GM19438 (cell line): ENCODE measurements at regions not wholly inside any gene's neighbourhood (a gene's known extent, or its start where the extent isn't known, plus 50 kb on each side); places are given as distances from the start of the nearest gene placed in this dataset.
"Not testable (repeated sequence)": the region's sequence is repeated elsewhere in the genome, so short reads cannot be mapped to it uniquely, and the experiment has no call there.

Experiments used
- ATAC-seq: cut with Tn5 transposase; IDR thresholded peaks from one replicate; pipeline ENCODE4 v1.9.1; 2021; ENCODE audit warnings: low read depth; ENCODE audit not compliant: unreplicated experiment

DNA sequence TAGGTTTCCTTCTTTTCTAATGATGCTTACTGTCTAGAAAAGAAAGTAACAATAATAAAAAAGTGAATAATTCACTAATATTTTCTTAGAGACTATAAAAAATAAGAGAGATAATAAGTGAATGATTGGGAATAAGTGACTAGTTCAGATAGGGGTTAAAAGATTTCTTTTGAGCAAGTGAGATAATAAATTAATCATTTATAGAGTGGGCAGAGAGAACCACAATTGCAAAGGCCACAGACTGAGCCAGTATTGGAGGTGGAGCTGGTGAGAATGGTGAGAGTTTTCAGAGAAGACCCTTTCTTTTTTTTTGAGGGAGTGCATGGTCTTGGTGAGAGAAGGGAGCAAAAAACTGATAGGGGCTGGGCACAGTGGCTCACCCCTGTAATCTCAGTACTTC is 159.1 kb upstream of the SALL1 start:
- ATAC-seq = no peak

DNA sequence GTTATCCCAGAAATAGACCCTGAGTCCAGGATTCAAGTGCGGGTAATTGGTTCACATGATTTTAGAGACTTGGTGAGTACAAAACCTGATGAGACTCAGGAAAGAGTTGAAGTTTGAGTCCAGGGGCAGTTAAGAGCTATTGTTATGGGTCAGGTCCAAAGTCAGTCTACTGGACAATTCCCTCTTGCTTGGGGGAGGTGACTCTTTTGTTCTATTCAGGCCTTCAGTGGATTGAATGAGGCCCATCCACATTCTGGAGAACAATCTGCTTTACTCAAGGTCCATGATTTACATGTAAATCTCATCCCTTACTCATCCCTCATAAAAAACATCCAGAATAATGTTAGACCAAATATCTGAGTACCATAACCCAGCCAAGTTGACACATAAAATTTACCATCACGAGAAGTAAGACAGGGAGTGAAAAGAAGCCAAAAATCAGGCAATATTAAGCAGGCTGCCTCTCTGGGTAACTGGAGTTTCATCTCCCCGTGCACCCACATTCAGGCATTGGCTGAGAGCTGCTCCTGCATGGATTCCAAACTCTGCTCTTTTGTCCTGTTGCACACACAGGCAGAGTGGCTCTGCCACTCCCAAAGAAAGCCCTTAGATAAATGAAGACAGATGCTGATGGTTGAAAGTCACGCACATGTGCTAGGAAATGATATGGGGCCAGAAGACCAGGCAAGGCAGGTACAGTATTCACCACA is 156.0 kb upstream of the SALL1 start:
- no peak for ATAC-seq

DNA sequence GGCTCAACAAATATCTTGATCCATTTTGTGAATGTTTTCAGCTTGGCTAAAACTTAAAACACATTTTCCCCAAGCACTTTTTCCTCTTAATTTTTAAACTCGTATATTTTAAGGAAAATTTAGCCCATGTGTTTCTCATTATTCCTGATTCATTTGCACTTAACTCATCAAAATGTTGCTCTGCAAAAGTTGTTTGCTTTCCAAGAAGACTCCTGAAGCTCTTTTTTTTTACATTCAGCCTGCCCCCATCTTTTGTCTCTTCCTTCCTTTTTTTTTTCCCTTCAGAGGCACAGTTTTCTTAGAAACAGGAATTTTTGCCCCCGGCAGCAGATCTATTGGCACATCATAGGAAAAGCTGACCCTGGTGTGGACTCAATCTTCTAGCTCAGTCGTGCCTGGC is 155.0 kb upstream of the SALL1 start:
- ATAC-seq = no peak

DNA sequence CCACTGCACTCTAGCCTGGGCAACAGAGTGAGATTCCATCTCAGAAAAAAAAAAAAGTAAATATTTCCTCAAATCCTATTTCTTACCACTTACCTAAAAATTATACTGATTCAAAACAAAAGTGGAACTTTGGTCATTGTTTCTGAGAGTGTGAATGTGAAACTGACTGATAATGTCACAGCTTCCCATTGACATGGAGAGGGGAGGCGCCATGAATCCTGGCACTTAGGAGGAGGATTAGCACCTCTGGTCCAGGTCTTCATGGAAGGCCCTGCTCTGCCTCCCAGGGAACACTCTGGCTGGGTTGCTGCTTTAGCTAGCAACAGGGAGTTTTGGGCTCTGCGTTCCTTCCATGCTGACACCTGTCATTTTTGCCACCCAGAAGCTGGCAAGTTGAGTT is 154.3 kb upstream of the SALL1 start:
- no peak for ATAC-seq

DNA sequence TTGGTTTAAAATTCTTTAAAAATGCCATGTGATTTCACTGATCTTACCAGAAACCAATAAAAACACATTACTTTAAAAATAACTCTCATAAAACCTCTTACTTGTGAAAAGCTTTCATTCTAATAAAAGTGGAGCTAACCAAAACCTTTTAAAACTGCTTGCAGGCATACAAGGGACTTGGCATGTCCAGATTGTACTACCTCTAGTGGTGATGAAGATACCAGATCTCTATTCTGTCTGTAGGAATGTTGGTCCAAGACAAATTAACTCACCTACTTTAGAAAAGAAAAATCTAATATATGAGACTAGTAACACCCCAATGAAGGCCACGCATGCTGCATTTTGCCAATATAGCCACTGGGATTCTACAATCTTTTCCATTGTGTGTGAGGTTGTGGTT is 151.0 kb upstream of the SALL1 start:
- ATAC-seq = no peak

DNA sequence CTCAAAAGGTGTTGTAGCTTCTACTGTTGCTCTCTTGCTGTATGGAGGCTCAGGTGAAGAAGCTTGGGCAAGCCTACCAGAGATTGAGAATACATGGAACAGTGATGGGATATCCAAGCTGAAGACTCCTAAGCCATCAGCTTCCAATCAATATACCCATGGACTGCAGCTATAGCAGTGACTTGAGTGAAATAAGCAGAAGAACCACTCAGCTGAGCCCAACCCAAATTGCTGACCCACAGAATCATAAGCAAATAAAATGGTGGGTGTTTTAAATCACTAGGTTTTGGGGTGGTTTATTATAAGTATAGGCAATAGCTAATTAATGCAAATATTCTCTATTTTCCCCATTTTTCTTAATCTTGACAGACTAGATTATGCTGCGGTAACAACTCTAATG is 147.7 kb upstream of the SALL1 start:
- no peak for ATAC-seq

DNA sequence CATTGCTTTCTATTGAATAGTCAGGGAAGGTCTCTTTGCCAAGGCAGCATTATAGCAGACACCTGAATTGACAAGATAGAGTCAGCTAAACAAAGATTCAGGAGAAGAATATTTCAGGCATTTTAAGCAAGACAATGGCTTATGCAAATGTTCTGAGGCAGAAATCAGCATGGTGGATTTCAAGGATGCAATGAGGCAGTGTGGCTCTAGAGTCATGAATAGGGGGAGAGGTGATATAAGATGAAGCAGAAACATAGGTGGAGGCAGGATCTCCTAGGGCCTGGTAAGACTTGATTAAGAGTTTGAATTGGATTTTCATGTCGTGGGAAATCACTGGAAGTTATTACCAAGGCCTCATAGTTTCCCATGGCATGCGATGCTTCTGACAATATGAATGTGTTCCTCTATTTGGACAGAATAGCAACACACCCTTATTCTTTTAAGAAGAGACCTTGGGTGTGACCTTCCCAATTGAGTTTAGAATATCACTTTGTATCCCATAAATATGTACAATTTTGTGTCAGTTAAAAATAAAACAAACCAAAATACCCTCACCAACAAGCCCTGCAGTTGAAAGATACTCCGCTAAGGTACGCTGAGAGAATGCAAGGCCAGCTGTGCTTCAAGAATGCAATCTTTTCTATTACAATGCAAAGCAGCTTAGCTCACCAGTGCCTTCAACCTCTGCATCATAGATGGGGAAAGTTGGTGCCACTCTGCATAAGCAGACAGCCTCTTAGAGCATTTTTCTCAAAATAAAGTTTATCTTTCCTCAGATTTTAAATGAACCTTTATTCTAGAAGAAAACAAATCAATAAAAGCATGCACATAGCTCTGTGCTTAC is 139.6 kb upstream of the SALL1 start:
- ATAC-seq = no peak

DNA sequence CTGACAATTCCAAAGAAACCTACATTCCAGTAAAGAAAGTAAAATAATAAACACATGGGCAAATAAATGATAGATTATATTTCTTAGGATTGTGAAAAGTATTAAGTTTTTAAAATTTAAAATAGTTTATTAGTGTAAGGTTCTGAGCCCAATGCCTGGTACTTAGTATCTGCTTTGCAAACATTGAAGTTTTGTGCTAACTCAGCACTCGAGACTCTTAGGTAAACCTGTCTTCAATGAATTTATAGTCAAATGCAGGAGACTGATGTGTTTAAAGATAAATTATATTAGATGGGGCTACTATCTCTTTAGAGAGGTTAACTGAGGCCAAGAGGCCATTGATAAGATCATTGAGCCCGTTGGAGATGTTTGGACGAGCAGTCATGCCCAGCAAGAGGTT is 138.3 kb upstream of the SALL1 start:
- ATAC-seq = no peak

DNA sequence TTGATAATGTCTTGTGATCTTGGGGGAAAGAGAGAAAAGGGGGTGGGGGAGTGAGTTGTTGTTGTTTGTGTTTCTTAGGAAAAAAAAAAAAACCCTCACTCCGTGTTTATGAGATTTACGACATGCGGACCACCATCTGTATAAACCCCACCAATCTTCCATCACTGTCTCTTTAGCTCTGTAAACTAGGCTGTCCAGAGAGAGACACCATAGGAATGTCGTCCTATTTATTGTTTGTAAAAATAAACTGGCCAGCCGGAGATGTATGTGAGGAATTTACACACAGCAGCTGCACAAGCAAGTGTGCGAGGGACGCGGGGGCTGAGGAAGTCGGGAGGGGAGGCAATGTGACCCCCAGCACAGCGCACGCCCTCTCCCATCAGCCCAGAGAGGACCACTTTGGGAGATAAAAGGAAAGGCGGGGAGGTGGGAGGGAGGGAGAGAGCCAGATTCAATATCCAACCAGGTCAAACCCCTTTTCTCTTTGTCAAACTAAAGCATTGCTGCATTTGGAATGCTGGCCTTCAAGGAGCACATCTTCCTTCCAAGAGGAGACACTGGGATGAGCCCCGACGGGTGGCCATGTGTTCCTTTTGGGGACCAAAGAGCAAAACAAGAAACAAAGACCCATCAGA is 136.2 kb upstream of the SALL1 start:
- no peak for ATAC-seq

DNA sequence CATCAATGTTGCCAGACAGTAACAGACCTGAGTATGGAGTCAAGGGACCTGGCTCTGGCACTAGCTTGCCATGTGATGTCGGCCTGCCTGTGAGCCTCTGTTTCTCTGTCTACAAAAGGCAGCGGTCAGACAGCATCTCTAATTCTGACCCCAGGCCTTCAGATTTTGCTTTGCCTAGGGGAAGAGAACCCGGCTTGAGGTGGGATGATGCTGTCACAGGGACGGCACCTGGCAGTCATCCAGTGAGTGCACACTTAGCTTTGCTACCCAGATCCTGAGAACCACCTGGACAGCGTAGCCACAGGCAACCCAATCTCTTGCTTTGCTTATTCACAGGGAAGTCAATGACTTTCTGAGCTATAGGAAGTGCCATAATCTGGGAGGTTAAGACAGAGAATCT is 135.2 kb upstream of the SALL1 start:
- no peak for ATAC-seq

DNA sequence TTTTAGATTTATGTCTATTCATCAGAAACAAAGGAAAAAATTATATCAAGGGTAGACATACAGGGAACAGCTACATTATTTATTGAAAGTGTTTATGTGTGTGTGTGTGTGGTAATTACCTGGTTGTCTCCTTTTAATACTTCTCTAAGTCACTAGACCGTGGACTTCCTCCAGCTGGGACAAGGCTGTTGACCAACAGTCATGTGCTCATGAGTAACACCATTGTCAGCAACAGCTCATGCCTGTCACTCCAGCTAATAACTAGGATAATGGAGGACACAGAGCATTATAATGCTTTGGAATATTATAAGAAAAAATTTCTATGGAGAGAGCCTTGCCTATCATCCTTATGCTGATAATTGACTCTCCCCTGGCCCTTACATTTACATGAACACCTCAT is 125.3 kb upstream of the SALL1 start:
- ATAC-seq = no peak

DNA sequence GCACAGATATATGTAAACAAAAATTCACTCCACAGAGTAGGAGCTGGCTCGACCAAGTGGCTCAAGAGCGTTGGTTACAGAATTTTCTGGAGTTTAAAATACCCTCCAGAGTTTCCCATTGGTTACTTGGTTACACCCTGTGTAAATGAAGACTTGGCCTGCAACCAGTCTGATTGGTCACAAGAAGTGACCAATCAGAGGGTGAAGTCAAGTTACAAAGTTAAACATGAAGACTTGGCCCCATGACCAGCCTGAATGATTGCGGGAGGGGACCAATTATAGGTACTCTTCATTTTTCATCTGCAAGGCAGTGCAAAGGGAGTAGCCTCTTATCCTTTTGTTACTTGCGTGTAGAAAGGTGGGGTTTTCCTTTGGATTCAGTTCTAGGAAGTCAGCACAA is 121.3 kb upstream of the SALL1 start:
- ATAC-seq = no peak

DNA sequence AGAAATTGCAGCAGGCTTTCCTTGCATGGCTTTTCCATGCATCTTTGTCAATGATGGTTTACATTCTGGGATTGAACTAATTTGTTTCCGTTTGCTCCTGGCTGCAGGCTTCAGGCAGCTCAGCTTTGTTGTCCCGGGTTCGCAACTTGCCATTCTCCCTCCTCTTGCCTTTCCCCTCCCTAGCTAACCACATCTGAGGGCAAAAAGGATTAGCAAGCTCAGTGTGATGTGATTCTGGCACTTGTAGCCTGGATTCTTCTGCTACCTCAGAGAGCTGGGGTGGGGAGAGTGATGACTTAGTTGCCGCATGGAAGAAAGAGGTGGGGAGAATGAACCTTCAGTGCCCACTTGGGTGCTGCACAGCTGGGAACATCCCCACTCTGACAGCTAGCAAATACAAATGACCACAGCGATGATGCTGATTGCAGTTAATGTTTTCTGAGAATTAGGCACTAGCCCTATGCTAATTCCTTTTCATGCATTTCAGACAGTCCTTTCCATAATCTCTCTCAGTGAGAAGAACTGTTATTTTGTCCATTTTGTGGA is 120.2 kb upstream of the SALL1 start:
- no peak for ATAC-seq

DNA sequence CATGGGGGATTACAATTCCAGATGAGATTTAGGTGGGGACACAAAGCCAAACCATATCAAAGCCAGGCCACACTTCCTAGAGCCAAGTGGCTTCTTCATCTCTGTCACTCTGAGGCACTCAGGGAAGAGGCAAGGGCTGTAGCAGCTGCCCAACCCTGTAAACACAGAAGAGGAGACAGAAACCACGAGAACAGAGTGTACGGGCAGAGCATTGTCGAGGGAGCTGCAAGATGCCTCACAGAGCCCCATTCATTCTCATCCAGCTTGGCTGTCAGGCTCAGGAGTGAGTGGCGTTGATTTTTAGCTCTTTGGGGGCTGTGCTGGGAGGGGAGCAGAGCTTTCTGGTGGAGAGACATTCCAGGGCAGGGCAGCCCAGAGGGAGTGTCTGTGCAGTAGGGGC is 117.2 kb upstream of the SALL1 start:
- ATAC-seq = no peak

DNA sequence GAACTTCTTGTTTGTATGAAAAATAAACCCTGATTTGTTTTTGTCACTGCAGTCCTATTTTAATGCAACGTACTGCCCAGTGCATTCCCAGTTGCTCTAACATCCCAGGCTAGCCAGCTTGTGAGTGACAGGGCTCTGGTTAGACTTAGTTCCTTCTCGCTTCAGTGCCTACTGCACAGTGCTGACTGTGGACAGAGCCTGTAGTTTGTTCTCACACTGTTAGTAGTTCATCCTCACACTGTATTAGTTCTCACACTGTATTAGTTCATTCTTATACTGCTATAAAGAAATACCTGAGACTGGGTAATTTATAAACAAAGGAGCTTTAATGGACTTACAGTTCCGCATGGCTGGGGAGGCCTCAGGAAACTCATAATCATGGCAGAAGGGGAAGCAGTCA is 116.6 kb upstream of the SALL1 start:
- no peak for ATAC-seq

DNA sequence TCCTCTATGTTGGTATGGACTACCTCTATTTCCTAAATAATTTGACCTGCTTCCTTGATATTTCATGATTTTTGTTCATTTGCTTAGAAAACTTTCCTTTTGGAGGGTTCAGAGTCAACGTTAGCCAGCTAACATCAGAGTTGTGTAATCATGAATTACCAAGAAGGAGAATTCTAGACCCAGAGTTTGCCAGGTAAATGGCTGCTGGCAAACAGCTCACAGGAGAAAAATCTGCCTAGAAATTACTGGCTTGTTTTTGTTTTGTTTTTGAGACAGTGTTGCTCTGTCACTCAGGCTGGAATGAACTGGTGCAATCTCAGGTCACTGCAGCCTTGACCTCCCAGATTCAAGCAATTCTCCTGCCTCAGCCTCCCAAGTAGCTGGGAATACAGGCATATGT is 111.4 kb upstream of the SALL1 start:
- ATAC-seq = no peak

DNA sequence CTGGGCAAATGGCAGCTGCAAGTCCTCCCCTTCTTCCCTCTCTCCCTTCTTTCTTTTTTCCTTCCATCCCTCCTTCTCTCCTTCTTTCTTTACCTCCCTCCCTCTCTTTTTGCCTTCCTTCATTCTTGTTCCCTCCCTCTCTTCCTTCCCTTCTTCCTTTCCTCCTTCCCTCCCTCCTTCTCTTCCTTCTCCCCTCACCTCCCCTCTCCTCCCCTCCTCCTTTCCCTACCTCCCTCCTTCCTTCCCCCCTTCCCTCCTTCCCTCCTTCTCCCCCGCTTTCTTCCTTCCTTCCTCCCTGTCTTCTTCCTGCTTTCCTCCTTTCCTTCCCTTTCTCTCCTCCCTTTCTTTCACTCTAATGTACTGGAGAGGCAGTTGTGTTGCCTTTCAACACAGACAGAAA is 110.8 kb upstream of the SALL1 start:
- no peak for ATAC-seq

DNA sequence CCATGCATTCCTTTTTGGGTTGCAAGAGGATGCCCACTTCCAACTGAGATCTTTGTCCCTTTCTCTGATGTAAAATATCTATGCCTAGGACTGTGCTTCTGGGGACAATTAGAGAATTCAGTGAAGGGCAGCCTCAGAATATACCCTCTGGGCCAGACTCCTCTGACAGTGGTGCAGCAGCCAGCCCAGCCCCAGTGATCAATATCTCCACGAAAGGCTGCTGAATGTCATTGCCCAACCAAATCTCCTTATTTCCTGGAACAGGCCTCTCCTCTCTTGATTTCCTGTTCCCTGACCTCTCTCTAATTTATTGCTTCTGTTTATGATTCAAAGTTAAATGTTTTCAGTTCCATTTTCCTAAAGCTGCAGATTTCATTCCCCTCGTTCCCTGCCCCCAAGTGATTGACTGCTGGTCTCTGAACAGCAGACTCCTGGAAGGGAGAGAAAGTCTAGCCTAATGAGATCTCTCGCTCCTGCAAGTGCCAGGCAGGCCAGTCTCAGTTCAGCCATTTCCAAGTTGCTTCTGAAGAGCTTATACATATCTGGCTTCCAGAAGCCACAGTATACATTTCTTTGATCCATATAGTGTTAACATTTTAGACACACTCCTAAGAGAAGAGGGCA is 104.4 kb upstream of the SALL1 start:
- no peak for ATAC-seq

DNA sequence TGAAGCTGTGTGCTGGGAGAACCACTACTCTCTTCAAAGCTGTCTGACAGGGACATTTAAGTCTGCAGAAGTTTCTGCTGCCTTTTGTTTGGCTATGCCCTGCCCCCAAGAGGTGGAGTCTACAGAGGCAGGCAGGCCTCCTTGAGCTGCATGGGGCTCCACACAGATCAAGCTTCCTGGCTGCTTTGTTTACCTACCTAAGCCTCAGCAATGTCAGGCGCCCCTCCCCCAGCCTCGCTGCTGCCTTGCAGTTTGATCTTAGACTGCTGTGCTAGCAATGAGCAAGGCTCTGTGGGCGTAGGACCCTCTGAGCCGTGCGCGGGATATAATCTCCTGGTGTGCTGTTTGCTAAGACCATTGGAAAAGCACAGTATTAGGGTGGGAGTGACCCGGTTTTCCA is 103.3 kb upstream of the SALL1 start:
- ATAC-seq = not testable (repeated sequence)

DNA sequence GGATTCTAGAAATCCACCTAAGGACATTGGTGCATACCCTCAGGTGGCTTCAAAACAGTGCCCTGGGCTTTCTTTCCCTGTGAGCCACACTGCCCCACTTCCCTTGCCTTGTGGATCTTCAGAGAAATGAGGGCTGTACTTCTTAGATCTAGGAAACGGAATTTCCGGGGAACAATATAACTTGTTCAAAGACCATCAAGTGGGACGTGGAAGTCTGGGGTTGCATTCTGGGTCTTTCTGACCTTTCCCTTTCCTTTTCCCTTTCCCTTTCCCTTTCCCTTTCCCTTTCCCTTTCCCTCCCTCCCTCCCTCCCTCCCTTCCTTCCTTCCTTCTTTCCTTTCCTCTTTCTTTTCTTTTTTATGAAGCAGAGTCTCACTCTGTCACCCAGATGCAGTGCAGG is 97.1 kb upstream of the SALL1 start:
- no peak for ATAC-seq

DNA sequence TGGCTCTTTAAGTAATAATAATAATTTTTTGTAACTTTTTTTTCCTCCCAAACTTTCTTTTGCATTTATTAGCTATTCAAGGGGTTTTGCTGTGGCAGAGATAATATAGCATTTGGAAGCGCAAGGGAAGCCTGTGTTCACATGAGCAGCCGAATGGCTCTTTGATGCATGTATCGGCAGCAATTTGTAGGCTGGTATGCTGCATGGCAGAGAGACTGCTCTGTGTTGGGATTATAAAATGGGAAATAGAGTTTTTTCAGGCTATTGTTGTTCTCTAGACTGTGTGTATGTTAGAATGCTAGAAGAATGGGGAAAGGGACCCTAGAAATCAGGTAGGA is 94.6 kb upstream of the SALL1 start:
- ATAC-seq = no peak
